ENCODE measurements at regions not wholly inside any gene's neighbourhood (a gene's known extent, or its start where the extent isn't known, plus 50 kb on each side); places are given as distances from the start of the nearest gene placed in this dataset.

DNA sequence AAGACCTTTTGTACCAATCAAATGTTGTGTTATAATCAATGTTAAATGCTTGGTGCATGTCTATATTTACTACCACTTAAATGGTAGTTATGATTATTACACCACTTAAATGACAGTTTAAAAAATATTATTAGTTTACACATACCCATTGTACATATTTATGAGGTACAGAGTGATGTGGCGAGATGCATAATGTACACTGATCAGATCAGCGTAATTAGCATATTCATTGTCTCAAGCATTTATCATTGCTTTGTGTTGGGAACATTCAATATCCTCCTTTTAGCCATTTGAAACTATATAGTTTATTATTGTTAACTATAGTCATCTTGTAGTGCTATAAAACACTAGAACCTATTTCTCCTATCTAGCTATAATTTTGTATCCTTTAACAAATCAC lies 434.4 kb upstream of the ACTBL2 start:
- TF ChIP-seq CTCF (IDR thresholded peaks at IDR 0.05; ENCODE audit: low read length) (no peak), EZH2 (IDR thresholded peaks at IDR 0.05; ENCODE audit: borderline replicate concordance, low read length) (no peak)
